HL-60 (cell line): ENCODE measurements at regions not wholly inside any gene's neighbourhood (a gene's known extent, or its start where the extent isn't known, plus 50 kb on each side); places are given as distances from the start of the nearest gene placed in this dataset.

Source experiments
- DNase-seq, 2 experiments: peaks; one replicate each; pipeline ENCODE4 v3.0.0-alpha.2; 2010 to 2020; ENCODE audit warnings: low read depth in 1 of 2, low spot score in 1 of 2
- H3K27ac ChIP-seq: fragments of 250-450 bp; sonication (Bioruptor Pico); replicated peaks from 2 replicates; pipeline ENCODE4 v1.5.1; 2020; ENCODE audit warnings: mild to moderate bottlenecking, moderate library complexity
- H3K27me3 ChIP-seq: fragments of 250-450 bp; sonication (Bioruptor Pico); 2 replicates; pipeline ENCODE4 v1.5.1; 2021; ENCODE audit warnings: mild to moderate bottlenecking, moderate library complexity; ENCODE audit not compliant: insufficient read depth, poor library complexity, severe bottlenecking
- H3K4me3 ChIP-seq: replicated peaks from 2 replicates; pipeline ENCODE4 v1.5.1; 2011; ENCODE audit warnings: mild to moderate bottlenecking, control low read depth, low read length; ENCODE audit not compliant: insufficient read depth
- GABPA ChIP-seq: IDR thresholded peaks from 2 replicates; pipeline ENCODE4 v1.6.1; 2012; ENCODE audit warnings: low read depth
- POLR2AphosphoS5 ChIP-seq: IDR thresholded peaks from 2 replicates; pipeline ENCODE4 v1.6.1; 2012; ENCODE audit warnings: low read depth
- SPI1 ChIP-seq: IDR thresholded peaks from 2 replicates; pipeline ENCODE4 v1.6.1; 2012; ENCODE audit warnings: low read depth, mild to moderate bottlenecking, borderline replicate concordance
- TF ChIP-seq, protein P1 (sequence below): IDR thresholded peaks from 2 replicates; pipeline ENCODE4 v1.6.1; 2012; ENCODE audit warnings: low read depth; ENCODE audit not compliant: insufficient replicate concordance
- TF ChIP-seq, protein P2 (sequence below): IDR thresholded peaks from one replicate; pipeline ENCODE4 v1.5.1; 2011; ENCODE audit warnings: low read length, control low read depth, inconsistent platforms; ENCODE audit not compliant: insufficient read depth

DNA sequence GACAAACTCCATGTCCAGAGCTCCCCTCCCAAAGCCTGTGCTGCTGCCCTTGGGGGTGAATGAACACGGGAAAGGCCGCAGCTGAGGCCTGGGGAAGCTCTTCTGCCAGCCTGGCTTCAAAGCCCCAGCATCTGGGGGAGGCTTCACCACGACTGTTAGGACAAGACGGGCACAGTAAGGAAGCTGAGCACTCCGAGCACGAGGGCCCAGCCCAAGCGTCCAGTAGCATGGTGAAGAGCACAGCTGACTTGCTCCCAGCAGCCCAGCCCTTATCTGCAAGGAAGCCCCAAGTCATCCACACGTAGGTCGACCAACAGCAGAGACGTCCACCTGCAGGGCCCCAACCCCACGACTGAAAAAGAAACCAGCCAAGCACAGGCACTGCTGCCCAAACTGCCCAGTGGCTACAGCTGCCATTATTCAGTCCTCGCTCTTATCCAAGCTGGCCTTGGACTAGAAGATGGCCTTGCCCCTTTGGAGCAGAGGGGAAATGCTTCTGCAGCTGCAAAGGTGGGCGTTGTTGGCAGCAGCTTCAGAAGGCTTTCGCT, 62.5 kb downstream of the SHANK2 start:
- H3K4me3 ChIP-seq, result no peak overlapping the region
- H3K27me3 ChIP-seq, result no peaks in the 10 kb centered on the region
- TF ChIP-seq, protein P1, sequence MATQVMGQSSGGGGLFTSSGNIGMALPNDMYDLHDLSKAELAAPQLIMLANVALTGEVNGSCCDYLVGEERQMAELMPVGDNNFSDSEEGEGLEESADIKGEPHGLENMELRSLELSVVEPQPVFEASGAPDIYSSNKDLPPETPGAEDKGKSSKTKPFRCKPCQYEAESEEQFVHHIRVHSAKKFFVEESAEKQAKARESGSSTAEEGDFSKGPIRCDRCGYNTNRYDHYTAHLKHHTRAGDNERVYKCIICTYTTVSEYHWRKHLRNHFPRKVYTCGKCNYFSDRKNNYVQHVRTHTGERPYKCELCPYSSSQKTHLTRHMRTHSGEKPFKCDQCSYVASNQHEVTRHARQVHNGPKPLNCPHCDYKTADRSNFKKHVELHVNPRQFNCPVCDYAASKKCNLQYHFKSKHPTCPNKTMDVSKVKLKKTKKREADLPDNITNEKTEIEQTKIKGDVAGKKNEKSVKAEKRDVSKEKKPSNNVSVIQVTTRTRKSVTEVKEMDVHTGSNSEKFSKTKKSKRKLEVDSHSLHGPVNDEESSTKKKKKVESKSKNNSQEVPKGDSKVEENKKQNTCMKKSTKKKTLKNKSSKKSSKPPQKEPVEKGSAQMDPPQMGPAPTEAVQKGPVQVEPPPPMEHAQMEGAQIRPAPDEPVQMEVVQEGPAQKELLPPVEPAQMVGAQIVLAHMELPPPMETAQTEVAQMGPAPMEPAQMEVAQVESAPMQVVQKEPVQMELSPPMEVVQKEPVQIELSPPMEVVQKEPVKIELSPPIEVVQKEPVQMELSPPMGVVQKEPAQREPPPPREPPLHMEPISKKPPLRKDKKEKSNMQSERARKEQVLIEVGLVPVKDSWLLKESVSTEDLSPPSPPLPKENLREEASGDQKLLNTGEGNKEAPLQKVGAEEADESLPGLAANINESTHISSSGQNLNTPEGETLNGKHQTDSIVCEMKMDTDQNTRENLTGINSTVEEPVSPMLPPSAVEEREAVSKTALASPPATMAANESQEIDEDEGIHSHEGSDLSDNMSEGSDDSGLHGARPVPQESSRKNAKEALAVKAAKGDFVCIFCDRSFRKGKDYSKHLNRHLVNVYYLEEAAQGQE, result no peak
- TF ChIP-seq POLR2AphosphoS5, result no peak
- no peak for TF ChIP-seq GABPA
- TF ChIP-seq, protein P2, sequence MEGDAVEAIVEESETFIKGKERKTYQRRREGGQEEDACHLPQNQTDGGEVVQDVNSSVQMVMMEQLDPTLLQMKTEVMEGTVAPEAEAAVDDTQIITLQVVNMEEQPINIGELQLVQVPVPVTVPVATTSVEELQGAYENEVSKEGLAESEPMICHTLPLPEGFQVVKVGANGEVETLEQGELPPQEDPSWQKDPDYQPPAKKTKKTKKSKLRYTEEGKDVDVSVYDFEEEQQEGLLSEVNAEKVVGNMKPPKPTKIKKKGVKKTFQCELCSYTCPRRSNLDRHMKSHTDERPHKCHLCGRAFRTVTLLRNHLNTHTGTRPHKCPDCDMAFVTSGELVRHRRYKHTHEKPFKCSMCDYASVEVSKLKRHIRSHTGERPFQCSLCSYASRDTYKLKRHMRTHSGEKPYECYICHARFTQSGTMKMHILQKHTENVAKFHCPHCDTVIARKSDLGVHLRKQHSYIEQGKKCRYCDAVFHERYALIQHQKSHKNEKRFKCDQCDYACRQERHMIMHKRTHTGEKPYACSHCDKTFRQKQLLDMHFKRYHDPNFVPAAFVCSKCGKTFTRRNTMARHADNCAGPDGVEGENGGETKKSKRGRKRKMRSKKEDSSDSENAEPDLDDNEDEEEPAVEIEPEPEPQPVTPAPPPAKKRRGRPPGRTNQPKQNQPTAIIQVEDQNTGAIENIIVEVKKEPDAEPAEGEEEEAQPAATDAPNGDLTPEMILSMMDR, result no peak
- no peak for TF ChIP-seq SPI1
- DNase-seq, result no peak
- H3K27ac ChIP-seq, result no peak overlapping the region

- TF ChIP-seq POLR2AphosphoS5, result no peak
- TF ChIP-seq, protein P2, result no peak
- no peak for TF ChIP-seq GABPA
- TF ChIP-seq, protein P1, result no peak
- TF ChIP-seq SPI1, result no peak
- no peak for DNase-seq
- no peak overlapping the region for H3K4me3 ChIP-seq
- no peak overlapping the region for H3K27ac ChIP-seq
- no peaks in the 10 kb centered on the region for H3K27me3 ChIP-seq
These were observed 63.2 kb downstream of the SHANK2 start for GRCh38 chr11:71188886-71189767.

DNA sequence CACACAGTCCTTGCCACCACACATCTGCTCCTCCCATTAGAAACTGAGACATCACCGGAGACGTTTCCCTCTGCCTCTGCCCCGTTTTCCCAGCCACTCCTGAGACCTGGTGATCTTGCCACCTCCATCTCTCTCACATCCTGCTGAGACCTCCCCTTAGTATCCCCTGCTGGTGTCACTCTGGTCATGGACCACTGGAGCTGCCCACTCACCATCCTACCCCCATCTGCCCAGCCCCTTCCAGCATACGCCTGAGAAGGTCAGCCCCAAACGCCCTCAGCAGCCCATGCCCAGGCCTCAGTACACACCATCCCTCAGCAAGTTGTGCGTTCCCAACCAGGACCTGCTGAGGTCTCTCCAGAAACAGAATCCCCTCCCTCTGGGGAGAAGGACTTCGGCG, 64.3 kb downstream of the SHANK2 start:
- Histone ChIP-seq H3K27ac (no peak overlapping the region), H3K27me3 (no peaks in the 10 kb centered on the region), H3K4me3 (no peak overlapping the region)
- DNase-seq, result no peak
- TF ChIP-seq SPI1, result no peak
- TF ChIP-seq, protein P1, result no peak
- TF ChIP-seq, protein P2, result no peak
- TF ChIP-seq GABPA, result no peak
- no peak for TF ChIP-seq POLR2AphosphoS5
